Panc1 (cell line): ENCODE measurements at regions not wholly inside any gene's neighbourhood (a gene's known extent, or its start where the extent isn't known, plus 50 kb on each side); places are given as distances from the start of the nearest gene placed in this dataset.

Source experiments
- CTCF ChIP-seq: fragments of 450-650 bp; IDR thresholded peaks from 2 replicates; pipeline ENCODE4 v1.5.1; 2017; ENCODE audit warnings: mild to moderate bottlenecking
- POLR2AphosphoS5 ChIP-seq: IDR thresholded peaks from 2 replicates; pipeline ENCODE4 v1.6.1; 2012; ENCODE audit warnings: mild to moderate bottlenecking, low read depth, low read length, moderate library complexity
- SIN3A ChIP-seq: IDR thresholded peaks from 2 replicates; pipeline ENCODE4 v1.6.1; 2012; ENCODE audit warnings: low read depth, mild to moderate bottlenecking, low read length, moderate library complexity, borderline replicate concordance; ENCODE audit not compliant: insufficient read depth
- TCF7L2 ChIP-seq: IDR thresholded peaks from 2 replicates; pipeline ENCODE4 v1.6.1; 2011; ENCODE audit warnings: mild to moderate bottlenecking, low read depth, low read length, inconsistent platforms

DNA sequence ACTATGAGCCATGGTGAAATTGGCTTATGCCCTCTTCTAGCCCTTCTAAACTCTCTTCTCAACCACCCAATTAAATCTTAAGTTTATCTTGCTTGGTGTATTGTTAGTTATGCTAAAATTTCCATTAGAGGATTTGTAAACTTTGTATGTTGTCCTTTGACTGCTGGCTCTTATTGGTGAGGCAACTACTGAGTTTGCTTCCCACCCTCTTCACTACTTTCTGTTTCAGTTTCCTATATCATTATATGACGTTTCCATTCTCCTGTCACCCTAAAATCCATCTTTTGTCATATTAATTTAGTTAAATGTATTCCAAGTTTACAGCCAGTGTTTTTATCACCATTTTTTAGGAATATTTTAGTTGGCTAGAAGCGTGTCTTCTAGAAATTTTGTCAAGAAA, 80.9 kb upstream of the VWC2 start:
- no peak for TF ChIP-seq CTCF
- TF ChIP-seq POLR2AphosphoS5: no peak
- TF ChIP-seq SIN3A: no peak
- no peak for TF ChIP-seq TCF7L2
